ENCODE measurements at regions not wholly inside any gene's neighbourhood (a gene's known extent, or its start where the extent isn't known, plus 50 kb on each side); places are given as distances from the start of the nearest gene placed in this dataset.

DNA sequence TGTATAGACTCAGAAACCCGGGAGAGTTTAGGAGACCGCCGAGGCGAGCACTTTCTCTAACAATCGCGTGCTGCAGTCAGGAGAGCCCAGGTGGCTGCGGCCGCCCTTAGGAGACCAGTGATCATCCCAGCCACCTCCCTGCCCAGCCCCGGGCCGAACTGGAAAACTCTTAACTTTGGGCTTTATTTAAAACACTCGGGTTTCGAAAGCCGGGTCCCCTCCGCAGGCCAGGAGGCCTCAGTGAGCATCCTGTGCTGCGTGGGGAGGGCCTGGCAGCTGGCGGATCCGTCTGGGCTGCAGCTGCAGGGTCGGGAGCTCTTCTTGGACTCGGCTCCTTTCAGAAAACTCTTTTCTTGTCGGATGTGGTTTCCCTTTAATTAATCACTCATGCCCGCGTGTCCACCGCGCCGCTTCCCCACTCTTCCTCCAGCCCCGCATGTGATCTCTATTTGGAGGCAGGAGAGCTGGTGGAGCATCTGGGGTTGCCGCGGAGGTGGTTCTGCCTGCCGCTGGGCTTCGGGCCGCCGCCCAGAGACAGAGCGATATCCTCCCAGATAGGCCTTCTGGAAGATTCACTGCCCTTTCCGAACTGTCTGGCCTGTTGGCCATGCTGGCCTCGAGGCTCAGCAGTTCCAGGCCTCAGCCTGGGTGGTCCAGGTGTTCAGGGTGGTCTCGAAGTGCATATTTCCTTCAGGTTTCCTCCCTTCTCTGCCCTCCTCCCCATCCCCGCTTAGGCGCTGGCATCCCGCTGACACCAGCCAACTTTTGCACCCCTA lies 59.5 kb downstream of the TMEM174 start:
- no peak for DNase-seq (ENCODE audit: low read depth in 3 of 3, low spot score in 2 of 3)

DNA sequence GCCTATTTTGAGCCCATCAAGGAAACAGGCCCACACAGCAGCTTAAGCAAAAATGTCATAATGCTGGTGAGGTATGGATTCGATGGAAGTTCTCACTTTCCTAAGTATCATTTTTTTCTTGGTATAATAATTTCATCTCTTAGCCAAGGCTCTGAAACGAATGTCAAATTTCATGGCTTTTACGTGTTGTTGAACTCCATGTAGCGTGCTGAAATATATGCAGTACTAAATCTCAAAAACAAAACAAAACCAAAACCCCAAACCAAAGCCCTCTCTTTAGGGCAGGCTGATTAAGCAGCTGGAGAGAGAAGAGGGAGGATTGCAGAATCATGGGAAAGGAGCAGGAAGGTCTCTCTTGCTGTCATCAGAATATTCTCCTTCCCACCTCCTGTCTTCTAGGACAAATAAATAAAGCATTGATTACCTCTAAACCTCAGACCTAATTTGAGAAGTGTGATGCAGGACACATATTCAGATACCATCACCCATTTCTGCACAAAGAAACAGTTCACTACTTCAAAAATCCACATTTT lies 58.3 kb downstream of the TMEM174 start:
- no peak for DNase-seq (ENCODE audit: low read depth in 3 of 3, low spot score in 2 of 3)

GRCh38 chr5:73230264-73231245 lies 57.6 kb downstream of the TMEM174 start:
- DNase-seq (ENCODE audit: low read depth in 3 of 3, low spot score in 2 of 3), result no peak

DNA sequence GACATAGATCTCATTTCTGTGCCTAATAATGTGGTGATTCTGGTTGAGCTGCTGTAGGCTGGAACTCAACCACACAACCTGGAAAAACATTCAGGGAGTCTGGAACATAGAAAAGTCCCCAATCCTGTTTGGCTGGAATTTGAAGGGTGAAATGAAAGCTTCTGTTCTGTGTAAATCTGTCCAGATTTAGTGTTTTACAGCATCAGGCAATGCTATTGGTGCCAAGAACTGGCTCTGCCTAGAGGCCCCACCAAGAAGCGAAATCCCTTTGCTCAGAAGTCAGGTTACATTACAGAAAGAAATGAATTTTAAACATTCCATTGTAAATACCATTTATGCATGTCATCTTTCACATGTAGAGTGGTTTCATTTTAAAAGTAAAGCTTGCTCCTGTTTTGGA lies 56.3 kb downstream of the TMEM174 start:
- DNase-seq (ENCODE audit: low read depth in 3 of 3, low spot score in 2 of 3), result no peak

DNA sequence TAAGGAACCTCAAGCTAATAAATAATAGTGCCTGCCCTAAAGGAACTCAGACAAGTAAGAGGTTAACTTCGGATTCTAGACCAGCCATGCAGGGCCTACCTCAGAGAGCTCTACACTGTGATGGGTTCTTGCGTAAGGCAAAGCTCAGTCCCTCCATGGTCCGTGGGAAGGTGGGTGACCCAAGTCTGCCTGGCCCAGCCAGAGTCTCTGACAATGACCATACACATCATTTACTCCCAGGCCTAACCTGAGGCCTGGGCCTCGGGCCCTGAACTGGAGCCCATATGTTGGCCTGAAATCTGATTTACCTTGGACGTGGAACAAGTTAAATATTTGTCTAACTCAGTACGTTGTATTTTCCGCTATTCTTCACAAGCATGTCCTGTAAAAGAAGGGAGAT lies 55.1 kb downstream of the TMEM174 start:
- no peak for DNase-seq (ENCODE audit: low read depth in 3 of 3, low spot score in 2 of 3)
